Small intestine (tissue), 7 donors: ENCODE measurements at regions not wholly inside any gene's neighbourhood (a gene's known extent, or its start where the extent isn't known, plus 50 kb on each side); places are given as distances from the start of the nearest gene placed in this dataset.

Source experiments
- DNase-seq, 2 donors: peaks; one replicate each; pipeline versions ENCODE4 v3.0.0 to v3.0.0-alpha.2; 2013
- FAIRE-seq: peaks from 2 replicates; lab custom pipeline; 2012; peaks lifted over from hg19 to GRCh38; lab: Jason Lieb, UNC
- H3K27ac ChIP-seq, 3 donors: one replicate each; pipeline ENCODE4 v1.5.1; 2013; ENCODE audit warnings: low read length in 2 of 3, mild to moderate bottlenecking in 2 of 3, control low read depth in 1 of 3, inconsistent platforms in 1 of 3, low read depth in 1 of 3, moderate library complexity in 1 of 3
- H3K27me3 ChIP-seq, 3 donors: one replicate each; pipeline ENCODE4 v1.6.1; 2013; ENCODE audit warnings: low read length in 3 of 3, inconsistent platforms in 1 of 3; ENCODE audit not compliant: control insufficient read depth in 3 of 3, insufficient read depth in 3 of 3
- H3K36me3 ChIP-seq, 3 donors: one replicate each; pipeline ENCODE4 v1.6.1; 2013; ENCODE audit warnings: low read length in 3 of 3, inconsistent platforms in 1 of 3, low read depth in 1 of 3, mild to moderate bottlenecking in 1 of 3, moderate library complexity in 1 of 3; ENCODE audit not compliant: control insufficient read depth in 3 of 3, insufficient read depth in 2 of 3
- H3K4me1 ChIP-seq, 3 donors: one replicate each; pipeline ENCODE4 v1.6.1; 2013; ENCODE audit warnings: low read length in 2 of 3, inconsistent platforms in 1 of 3, low read depth in 1 of 3, mild to moderate bottlenecking in 1 of 3, moderate library complexity in 1 of 3; ENCODE audit not compliant: control insufficient read depth in 3 of 3, insufficient read depth in 2 of 3
- H3K4me3 ChIP-seq, 3 donors: one replicate each; pipeline ENCODE4 v1.5.1; 2013; ENCODE audit warnings: low read length in 3 of 3, control low read depth in 1 of 3, inconsistent platforms in 1 of 3, low read depth in 1 of 3, mild to moderate bottlenecking in 1 of 3, moderate library complexity in 1 of 3
- H3K9me3 ChIP-seq, 2 donors: one replicate each; pipeline ENCODE4 v1.6.1; 2013; ENCODE audit warnings: low read depth in 1 of 2, low read length in 1 of 2; ENCODE audit not compliant: control insufficient read depth in 2 of 2, insufficient read depth in 1 of 2
- WGBS, 3 donors: extraction: QIAGEN DNeasy Blood & Tissue Kit; methylation state at CpG; one replicate each; pipeline ENCODE4 v1.1.7; 2013; 5-methylcytosine and 5-hydroxymethylcytosine counted together
- donor health status: healthy with polysubstance abuse.
- donor health status: control.
- donor health status: control.
- donor health status: Bipolar disorder and iron deficiency.
- donor health status: healthy.

DNA sequence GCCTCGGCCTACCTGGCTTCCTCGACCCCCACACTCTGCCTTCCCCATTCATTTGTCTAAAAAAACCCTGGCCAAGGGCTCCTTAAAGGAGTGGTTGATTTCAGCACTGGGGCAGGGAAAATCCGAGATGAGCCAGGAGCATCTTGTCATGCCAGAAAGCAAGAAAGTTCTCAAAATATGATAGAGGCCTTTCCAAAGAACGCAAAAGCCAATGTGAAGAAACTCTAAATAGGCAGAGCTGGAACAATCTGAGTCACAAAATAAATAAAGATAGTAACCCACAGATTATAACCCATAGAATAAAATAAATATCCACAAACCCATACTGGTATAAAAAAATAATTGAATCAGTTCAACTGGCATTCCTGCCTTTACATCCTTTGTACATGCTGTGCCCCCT is 192.3 kb upstream of the SALL1 start:
- DNase-seq (no peak), FAIRE-seq (no peak)
- 58 to 76% (median 60%) methylated on average over 4 of the region's 4 CpGs for WGBS, 3 donors
- Histone ChIP-seq H3K36me3 (no peaks in the 10 kb centered on the region), H3K27ac (no peak overlapping the region), H3K4me3 (no peak overlapping the region), H3K9me3 (no peaks in the 10 kb centered on the region), H3K27me3 (no peaks in the 10 kb centered on the region), H3K4me1 (no peaks in the 10 kb centered on the region)

GRCh38 chr16:51341204-51341603 is 190.1 kb upstream of the SALL1 start:
- FAIRE-seq (no peak), DNase-seq (no peak)
- Histone ChIP-seq H3K36me3 (no peaks in the 10 kb centered on the region), H3K4me1 (no peaks in the 10 kb centered on the region), H3K27me3 (no peaks in the 10 kb centered on the region), H3K9me3 (no peaks in the 10 kb centered on the region), H3K27ac (no peak overlapping the region), H3K4me3 (no peak overlapping the region)
- WGBS, 3 donors = 50 to 51% (median 51%) methylated on average over 4 of the region's 4 CpGs

GRCh38 chr16:51337662-51338061 is 186.6 kb upstream of the SALL1 start:
- H3K27ac ChIP-seq = no peak overlapping the region
- no peak overlapping the region for H3K4me3 ChIP-seq
- no peak for FAIRE-seq
- 57 to 67% (median 58%) methylated on average over 3 of the region's 3 CpGs for WGBS, 3 donors
- no peaks in the 10 kb centered on the region for H3K36me3 ChIP-seq
- H3K4me1 ChIP-seq = no peaks in the 10 kb centered on the region
- no peak for DNase-seq
- H3K9me3 ChIP-seq = no peaks in the 10 kb centered on the region
- no peaks in the 10 kb centered on the region for H3K27me3 ChIP-seq

DNA sequence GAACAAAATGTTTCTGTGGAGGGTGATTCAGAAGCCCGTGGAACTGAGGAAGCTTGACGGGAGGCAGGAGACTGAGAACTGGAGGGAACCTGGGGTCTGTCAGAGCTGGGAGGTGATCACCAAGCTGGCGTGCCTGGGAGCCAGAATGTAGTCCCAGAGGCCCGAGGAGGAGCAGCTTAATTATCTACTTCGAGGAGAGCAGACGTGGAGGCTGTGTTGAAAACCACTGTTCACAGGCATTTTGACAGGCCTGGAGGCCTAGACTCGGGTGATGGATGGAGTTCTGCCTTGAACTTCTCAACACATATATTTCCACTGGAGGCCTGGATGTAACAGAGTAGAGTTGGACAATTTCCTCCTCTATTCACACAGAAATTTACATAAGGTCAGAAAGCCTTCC is 177.7 kb upstream of the SALL1 start:
- Histone ChIP-seq H3K27me3 (peaks cover 0 to 2% (median 0%) of the 10 kb centered on the region in 3 donors), H3K4me3 (no peak overlapping the region), H3K27ac (no peak overlapping the region), H3K36me3 (no peaks in the 10 kb centered on the region), H3K4me1 (no peaks in the 10 kb centered on the region), H3K9me3 (no peaks in the 10 kb centered on the region)
- no peak for DNase-seq
- no peak for FAIRE-seq
- 68 to 73% (median 70%) methylated on average over 7 of the region's 7 CpGs for WGBS, 3 donors

- H3K36me3 ChIP-seq = no peaks in the 10 kb centered on the region
- no peak overlapping the region for H3K27ac ChIP-seq
- H3K4me1 ChIP-seq = no peaks in the 10 kb centered on the region
- H3K27me3 ChIP-seq = peaks cover 0 to 2% (median 0%) of the 10 kb centered on the region in 3 donors
- no peak for FAIRE-seq
- WGBS, 3 donors = 75 to 77% (median 75%) methylated on average over 2 of the region's 2 CpGs
- no peak for DNase-seq
- H3K4me3 ChIP-seq = no peak overlapping the region
- no peaks in the 10 kb centered on the region for H3K9me3 ChIP-seq
These were observed 175.9 kb upstream of the SALL1 start for GRCh38 chr16:51327001-51327400.

DNA sequence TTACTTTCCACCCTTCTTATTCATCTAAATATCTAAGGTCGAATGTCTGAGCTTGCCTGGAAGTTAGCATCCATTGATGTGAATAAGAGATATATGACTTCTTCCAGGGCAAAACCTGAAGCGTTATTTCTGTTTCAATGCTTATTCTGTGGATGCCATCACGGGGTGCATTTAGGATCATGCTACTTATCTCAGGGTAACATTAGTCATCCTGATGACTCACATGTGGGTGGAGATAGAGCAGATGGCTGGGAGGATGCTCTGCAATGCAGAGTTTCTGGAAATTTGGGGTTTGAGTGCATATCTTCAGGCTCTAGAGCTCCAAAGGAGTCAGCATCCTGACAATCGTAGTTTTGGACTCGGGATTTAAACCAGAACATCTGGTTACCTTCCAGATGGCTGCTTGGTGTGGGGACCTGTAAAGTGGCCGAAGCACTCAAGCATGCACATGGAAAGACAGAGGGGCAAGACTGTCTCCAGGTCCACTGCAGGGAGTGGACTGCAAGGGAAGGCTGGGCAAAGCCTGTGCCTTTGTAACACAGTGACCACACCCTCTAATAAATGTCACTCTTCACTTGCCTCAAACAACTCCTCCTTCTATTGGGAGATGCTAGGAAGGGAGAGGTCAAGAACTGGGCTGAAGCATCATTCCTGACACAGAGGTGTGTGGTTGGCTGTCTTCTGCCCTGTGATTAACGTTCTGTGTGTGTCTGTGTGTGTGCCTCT is 175.2 kb upstream of the SALL1 start:
- Histone ChIP-seq H3K4me3 (no peak overlapping the region), H3K27ac (no peak overlapping the region), H3K36me3 (no peaks in the 10 kb centered on the region), H3K4me1 (no peaks in the 10 kb centered on the region), H3K27me3 (peaks cover 0 to 2% (median 0%) of the 10 kb centered on the region in 3 donors), H3K9me3 (no peaks in the 10 kb centered on the region)
- no peak for FAIRE-seq
- 43 to 56% (median 51%) methylated on average over 7 of the region's 7 CpGs for WGBS, 3 donors
- DNase-seq = no peak

DNA sequence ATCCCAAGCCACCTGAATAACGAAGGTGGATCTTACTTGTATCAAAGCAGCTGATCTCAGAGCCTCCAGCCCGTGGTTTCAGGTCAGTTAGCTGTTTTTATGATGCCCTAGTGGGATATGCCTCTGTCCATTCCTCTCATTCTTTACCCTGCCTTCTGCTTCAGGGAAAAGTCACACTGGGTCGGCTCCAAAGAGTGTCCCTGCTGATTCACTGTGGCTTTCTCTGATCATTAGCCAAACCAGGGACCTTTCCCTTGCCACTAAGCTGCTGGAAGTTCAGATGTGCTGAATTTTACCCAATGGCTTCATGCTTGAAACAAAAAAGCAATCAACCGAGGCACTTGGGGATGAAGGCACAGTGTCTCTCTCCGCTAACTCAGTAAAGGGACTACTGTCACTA is 170.2 kb upstream of the SALL1 start:
- H3K27me3 ChIP-seq = peaks cover 0 to 2% (median 0%) of the 10 kb centered on the region in 3 donors
- 48 to 72% (median 52%) methylated on average over 5 of the region's 5 CpGs for WGBS, 3 donors
- no peaks in the 10 kb centered on the region for H3K4me1 ChIP-seq
- FAIRE-seq (no peak), DNase-seq (no peak)
- H3K9me3 ChIP-seq = no peaks in the 10 kb centered on the region
- no peaks in the 10 kb centered on the region for H3K36me3 ChIP-seq
- no peak overlapping the region for H3K4me3 ChIP-seq
- no peak overlapping the region for H3K27ac ChIP-seq

- Histone ChIP-seq H3K4me3 (no peak overlapping the region), H3K27me3 (no peaks in the 10 kb centered on the region), H3K4me1 (no peaks in the 10 kb centered on the region), H3K27ac (no peak overlapping the region), H3K9me3 (no peaks in the 10 kb centered on the region), H3K36me3 (no peaks in the 10 kb centered on the region)
- no peak for DNase-seq
- no peak for FAIRE-seq
These were observed 166.5 kb upstream of the SALL1 start for GRCh38 chr16:51317575-51317974.

DNA sequence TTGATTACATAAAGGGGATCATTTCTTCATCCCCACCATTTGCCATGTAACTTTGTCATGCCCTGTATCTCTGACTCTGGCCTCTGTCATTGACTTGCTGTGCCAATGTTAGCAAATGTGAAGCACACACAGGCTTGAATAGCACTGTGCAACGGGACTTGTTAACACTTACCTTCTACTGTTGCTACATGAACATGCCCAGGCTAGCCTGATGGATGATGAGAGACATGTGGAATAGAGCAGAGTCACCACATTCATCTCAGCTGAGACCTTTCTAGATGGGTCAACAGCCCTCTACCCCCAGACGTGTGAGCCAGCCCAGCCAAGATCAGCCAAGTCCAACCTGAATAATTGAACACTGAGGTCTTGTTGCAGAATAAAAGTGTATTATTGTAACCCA is 162.1 kb upstream of the SALL1 start:
- 70 to 81% (median 78%) methylated on average over 2 of the region's 2 CpGs for WGBS, 3 donors
- no peak overlapping the region for H3K27ac ChIP-seq

More for the DNA sequence above, 162.1 kb upstream of the SALL1 start:
- no peak for FAIRE-seq
- no peaks in the 10 kb centered on the region for H3K36me3 ChIP-seq
- peaks cover 0 to 2% of the 10 kb centered on the region in 2 donors for H3K9me3 ChIP-seq
- H3K4me3 ChIP-seq = no peak overlapping the region
- no peak for DNase-seq
- H3K4me1 ChIP-seq = no peaks in the 10 kb centered on the region
- H3K27me3 ChIP-seq = no peaks in the 10 kb centered on the region
